GM21526 (cell line): ENCODE measurements at regions not wholly inside any gene's neighbourhood (a gene's known extent, or its start where the extent isn't known, plus 50 kb on each side); places are given as distances from the start of the nearest gene placed in this dataset.
"Not testable (repeated sequence)": the region's sequence is repeated elsewhere in the genome, so short reads cannot be mapped to it uniquely, and the experiment has no call there.

Experiments
- ATAC-seq: cut with Tn5 transposase; IDR thresholded peaks from one replicate; pipeline ENCODE4 v1.9.1; 2021; ENCODE audit warnings: moderate library complexity; ENCODE audit not compliant: unreplicated experiment, low FRiP score

- no peak for ATAC-seq
These were observed 77.1 kb upstream of the RASEF start for GRCh38 chr9:83140061-83140460.

GRCh38 chr9:83138422-83139135, 75.6 kb upstream of the RASEF start:
- no peak for ATAC-seq

- ATAC-seq: no peak
These were observed 70.4 kb upstream of the RASEF start for GRCh38 chr9:83133316-83133715.

DNA sequence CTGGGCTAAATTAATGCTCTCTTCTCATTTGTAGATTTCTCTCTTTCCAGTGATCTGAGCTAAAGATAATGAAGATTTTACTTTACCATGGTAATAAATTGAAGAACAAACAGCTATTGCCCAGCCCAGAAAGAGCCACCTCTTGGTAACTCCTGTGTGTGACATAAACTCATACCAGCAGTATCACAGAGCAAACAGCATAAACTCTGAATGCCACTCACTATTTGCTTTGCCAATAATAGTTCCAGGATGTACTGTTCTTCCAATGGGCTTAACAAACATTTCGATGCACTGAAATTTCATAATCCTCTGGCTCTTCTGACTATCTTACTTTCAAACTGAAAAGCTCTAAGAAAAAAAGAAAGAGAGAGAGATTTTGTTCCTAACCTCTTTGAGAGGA, 69.8 kb upstream of the RASEF start:
- ATAC-seq: no peak

- ATAC-seq: no peak
These were observed 67.6 kb upstream of the RASEF start for GRCh38 chr9:83130541-83130940.

DNA sequence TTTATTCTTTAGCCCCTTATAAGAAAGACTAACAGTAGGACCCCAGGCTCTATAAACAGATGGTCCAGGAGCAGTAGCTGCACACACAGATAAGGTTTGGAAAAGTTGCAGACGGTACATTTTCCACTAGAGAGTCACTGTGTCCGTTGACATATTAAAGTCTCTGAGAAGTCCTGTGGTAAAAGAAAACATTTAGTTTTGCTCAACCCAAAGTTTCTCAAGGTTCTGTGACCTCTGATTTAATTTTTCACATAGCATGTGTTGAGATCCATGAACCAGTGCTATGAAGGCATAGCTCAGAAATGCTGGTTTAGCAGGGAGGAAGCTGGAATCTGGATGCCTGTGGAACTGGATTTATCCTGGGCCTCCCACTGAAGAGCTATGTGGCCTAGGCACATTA, 62.7 kb upstream of the RASEF start:
- no peak for ATAC-seq

GRCh38 chr9:83119873-83120272, 56.9 kb upstream of the RASEF start:
- ATAC-seq: no peak

DNA sequence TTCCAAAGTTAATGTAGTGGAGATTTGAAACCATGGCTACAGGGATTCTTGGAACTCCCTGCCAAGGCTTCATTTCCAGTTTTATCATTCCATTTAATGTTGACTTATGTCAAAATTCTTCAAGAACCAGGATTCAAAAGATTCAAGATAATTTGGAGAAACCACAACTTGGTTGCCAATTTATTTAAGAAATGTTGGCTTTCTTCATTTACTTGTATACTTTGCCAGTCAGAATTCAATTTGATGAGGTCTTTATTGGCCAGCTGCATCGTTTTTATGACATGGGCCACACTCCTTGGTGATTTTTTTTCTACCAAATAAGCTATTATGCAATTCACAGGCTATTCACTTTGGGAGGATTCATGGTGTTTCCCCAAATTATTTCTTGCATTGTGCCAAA, 53.1 kb upstream of the RASEF start:
- no peak for ATAC-seq

DNA sequence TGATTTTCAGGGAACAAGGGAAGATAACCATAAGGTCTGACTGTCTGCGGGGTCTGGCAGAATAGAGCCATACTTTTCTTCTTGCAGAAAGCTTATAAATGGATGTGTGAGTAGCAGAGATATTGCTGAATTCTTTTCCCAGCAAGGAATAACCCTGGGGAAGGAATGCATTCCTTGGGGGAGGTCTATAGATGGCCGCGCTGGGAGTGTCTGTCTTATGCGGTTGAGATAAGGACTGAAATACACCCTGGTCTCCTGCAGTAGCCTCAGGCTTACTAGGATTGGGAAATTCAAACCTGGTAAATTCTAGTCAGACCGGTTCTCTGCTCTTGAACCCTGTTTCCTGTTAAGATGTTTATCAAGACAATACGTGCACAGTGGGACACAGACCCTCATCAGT, 50.5 kb upstream of the RASEF start:
- ATAC-seq: not testable (repeated sequence)
